H9 (cell line): ENCODE measurements at regions not wholly inside any gene's neighbourhood (a gene's known extent, or its start where the extent isn't known, plus 50 kb on each side); places are given as distances from the start of the nearest gene placed in this dataset.

Experiments
- DNase-seq: peaks from one replicate; pipeline ENCODE4 v3.0.0-alpha.2; 2017
- H2AFZ ChIP-seq: one replicate; pipeline ENCODE4 v1.6.1; 2013; ENCODE audit warnings: mild to moderate bottlenecking, low read length, control low read depth, moderate library complexity
- H2AK5ac ChIP-seq: 2 replicates; pipeline ENCODE4 v1.6.1; 2013; ENCODE audit warnings: low read length, control low read depth, mixed read lengths; ENCODE audit not compliant: insufficient read length
- H2BK120ac ChIP-seq: one replicate; pipeline ENCODE4 v1.6.1; 2013; ENCODE audit warnings: low read depth, mild to moderate bottlenecking, low read length, control low read depth, inconsistent platforms; ENCODE audit not compliant: poor library complexity, severe bottlenecking
- H2BK12ac ChIP-seq: 2 replicates; pipeline ENCODE4 v1.6.1; 2013; ENCODE audit warnings: low read length, control low read depth, mixed read lengths, low read depth; ENCODE audit not compliant: insufficient read length
- H2BK15ac ChIP-seq: 2 replicates; pipeline ENCODE4 v1.6.1; 2013; ENCODE audit warnings: low read depth, low read length, control low read depth
- H2BK20ac ChIP-seq: one replicate; pipeline ENCODE4 v1.6.1; 2013; ENCODE audit warnings: low read depth, mild to moderate bottlenecking, low read length, control low read depth, inconsistent platforms; ENCODE audit not compliant: poor library complexity, severe bottlenecking
- H2BK5ac ChIP-seq: 2 replicates; pipeline ENCODE4 v1.6.1; 2013; ENCODE audit warnings: low read length, control low read depth, mixed read lengths; ENCODE audit not compliant: insufficient read length
- H3K14ac ChIP-seq: 2 replicates; pipeline ENCODE4 v1.6.1; 2013; ENCODE audit warnings: low read length, control low read depth; ENCODE audit not compliant: insufficient read depth
- H3K18ac ChIP-seq: 2 replicates; pipeline ENCODE4 v1.6.1; 2013; ENCODE audit warnings: low read depth, mild to moderate bottlenecking, mixed read lengths, low read length, control low read depth; ENCODE audit not compliant: insufficient read length
- H3K23ac ChIP-seq: 2 replicates; pipeline ENCODE4 v1.6.1; 2013; ENCODE audit warnings: low read length, control low read depth, mixed read lengths, low read depth; ENCODE audit not compliant: insufficient read length
- H3K23me2 ChIP-seq: 2 replicates; pipeline ENCODE4 v1.6.1; 2013; ENCODE audit warnings: low read depth, mild to moderate bottlenecking, mixed read lengths, low read length, control low read depth; ENCODE audit not compliant: insufficient read length, poor library complexity, severe bottlenecking
- H3K27ac ChIP-seq: 2 replicates; pipeline ENCODE4 v1.5.1; 2013; ENCODE audit warnings: low read length, control low read depth, mixed read lengths, low read depth; ENCODE audit not compliant: insufficient read length
- H3K27me3 ChIP-seq: 2 replicates; pipeline ENCODE4 v1.6.1; 2013; ENCODE audit warnings: low read length, control low read depth, inconsistent platforms; ENCODE audit not compliant: insufficient read depth
- H3K4ac ChIP-seq: 2 replicates; pipeline ENCODE4 v1.6.1; 2013; ENCODE audit warnings: low read depth, mild to moderate bottlenecking, control low read depth, inconsistent platforms, low read length, moderate library complexity
- H3K4me1 ChIP-seq: 2 replicates; pipeline ENCODE4 v1.6.1; 2013; ENCODE audit warnings: low read length, control low read depth, inconsistent platforms; ENCODE audit not compliant: insufficient read depth
- H3K4me2 ChIP-seq: 2 replicates; pipeline ENCODE4 v1.6.1; 2013; ENCODE audit warnings: low read length, control low read depth, mixed read lengths; ENCODE audit not compliant: insufficient read length, insufficient read depth
- H3K56ac ChIP-seq: 2 replicates; pipeline ENCODE4 v1.6.1; 2013; ENCODE audit warnings: low read depth, mild to moderate bottlenecking, mixed read lengths, low read length, control low read depth; ENCODE audit not compliant: insufficient read length
- H3K79me1 ChIP-seq: 2 replicates; pipeline ENCODE4 v1.6.1; 2013; ENCODE audit warnings: low read depth, mild to moderate bottlenecking, moderate library complexity, low read length, control low read depth, inconsistent platforms; ENCODE audit not compliant: insufficient read depth, poor library complexity, severe bottlenecking
- H3K79me2 ChIP-seq: 2 replicates; pipeline ENCODE4 v1.6.1; 2013; ENCODE audit warnings: low read length, control low read depth, inconsistent platforms; ENCODE audit not compliant: insufficient read depth
- H3K9ac ChIP-seq: 2 replicates; pipeline ENCODE4 v1.6.1; 2013; ENCODE audit warnings: low read length, control low read depth, mixed read lengths; ENCODE audit not compliant: insufficient read length; ENCODE audit errors: extremely low read depth
- H3K9me3 ChIP-seq: one replicate; pipeline ENCODE4 v1.6.1; 2013; ENCODE audit warnings: low read depth, low read length, inconsistent platforms; ENCODE audit not compliant: control insufficient read depth
- H3T11ph ChIP-seq: one replicate; pipeline ENCODE4 v1.6.1; 2013; ENCODE audit warnings: mild to moderate bottlenecking, low read length, control low read depth, inconsistent platforms
- H4K20me1 ChIP-seq: one replicate; pipeline ENCODE4 v1.6.1; 2013; ENCODE audit not compliant: control insufficient read depth, insufficient read length, insufficient read depth
- H4K5ac ChIP-seq: 2 replicates; pipeline ENCODE4 v1.6.1; 2013; ENCODE audit warnings: low read depth, mild to moderate bottlenecking, mixed read lengths, low read length, control low read depth; ENCODE audit not compliant: insufficient read length
- H4K8ac ChIP-seq: replicated peaks from 2 replicates; pipeline ENCODE4 v1.6.1; 2013; ENCODE audit warnings: low read length, control low read depth, mixed read lengths, low read depth; ENCODE audit not compliant: insufficient read length
- H4K91ac ChIP-seq: 2 replicates; pipeline ENCODE4 v1.6.1; 2013; ENCODE audit warnings: low read depth, mild to moderate bottlenecking, moderate library complexity, mixed read lengths, low read length, control low read depth; ENCODE audit not compliant: insufficient read length
- H3K27ac Mint-ChIP-seq, 3 experiments: 2 replicates in 2 of 3; 3 replicates in 1 of 3; pipeline ENCODE4 v1.8.0; 2020 to 2021; ENCODE audit warnings: mixed read lengths in 3 of 3, mild to moderate bottlenecking in 1 of 3, moderate library complexity in 1 of 3
- H3K27me3 Mint-ChIP-seq: 2 replicates; pipeline ENCODE4 v1.8.0; 2021; ENCODE audit warnings: low read depth, mild to moderate bottlenecking, moderate library complexity, mixed read lengths
- H3K36me3 Mint-ChIP-seq, 3 experiments: 2 replicates in 2 of 3; 3 replicates in 1 of 3; pipeline ENCODE4 v1.8.0; 2020 to 2021; ENCODE audit warnings: low read depth in 3 of 3, mixed read lengths in 3 of 3; ENCODE audit not compliant: insufficient read depth in 1 of 3
- H3K4me1 Mint-ChIP-seq, 2 experiments: 2 replicates each; pipeline ENCODE4 v1.8.0; 2020; ENCODE audit warnings: mixed read lengths in 2 of 2
- H3K4me3 Mint-ChIP-seq, 2 experiments: 2 replicates in 1 of 2; 3 replicates in 1 of 2; pipeline ENCODE4 v1.8.0; 2020 to 2021; ENCODE audit warnings: mild to moderate bottlenecking in 2 of 2, mixed read lengths in 2 of 2, moderate library complexity in 1 of 2
- H3K9me3 Mint-ChIP-seq, 2 experiments: 2 replicates in 1 of 2; 3 replicates in 1 of 2; pipeline ENCODE4 v1.8.0; 2020; ENCODE audit warnings: mild to moderate bottlenecking in 2 of 2, mixed read lengths in 2 of 2, moderate library complexity in 1 of 2
- WGBS: extraction: QIAGEN DNeasy Blood & Tissue Kit; methylation state at CpG from one replicate; pipeline ENCODE4 v1.1.7; 2013; ENCODE audit warnings: missing lambda C conversion rate, low lambda C conversion rate, mixed read lengths; ENCODE audit not compliant: insufficient read length; ENCODE audit errors: extremely low coverage; 5-methylcytosine and 5-hydroxymethylcytosine counted together
- TF ChIP-seq, protein P1 (sequence below): fragments of 200-600 bp; sonication (generic); conservative IDR thresholded peaks from 3 replicates; pipeline ENCODE4 v1.8.0; 2021; ENCODE audit warnings: antibody characterized with exemption, mild to moderate bottlenecking

DNA sequence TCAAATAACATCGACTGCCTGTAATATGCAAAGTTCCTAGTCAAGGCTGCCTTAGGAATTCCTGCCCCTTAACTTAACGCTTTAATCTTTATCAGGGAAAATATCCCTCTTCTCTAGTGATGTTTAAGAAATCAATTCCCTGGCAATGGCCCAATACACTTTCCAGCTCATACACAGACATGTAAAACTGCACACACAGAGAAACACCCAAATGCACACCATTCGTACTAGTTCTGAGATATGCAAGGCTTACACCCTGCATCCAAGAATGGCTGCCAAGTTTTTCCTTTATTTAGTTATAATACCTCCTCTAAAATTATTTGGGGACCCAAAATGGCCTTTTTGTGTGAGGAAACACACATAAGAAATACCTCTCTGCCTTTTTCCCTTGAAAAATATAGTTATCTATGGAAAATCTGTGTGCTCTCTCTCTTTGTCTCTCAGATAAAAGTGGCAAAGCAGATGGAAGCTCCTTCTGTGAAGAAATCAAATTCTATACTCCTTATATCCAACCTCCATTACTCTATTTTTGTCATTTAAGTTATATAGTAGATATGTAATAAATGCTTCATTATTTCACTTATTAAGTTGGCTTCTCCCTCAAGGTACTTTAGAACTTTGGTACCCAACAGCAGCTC, 120.0 kb upstream of the MDM1 start:
- Histone ChIP-seq H2BK12ac (no peak overlapping the region), H4K8ac (no peak overlapping the region), H4K20me1 (no peaks in the 10 kb centered on the region), H3K27me3 (no peaks in the 10 kb centered on the region), H3K79me1 (no peaks in the 10 kb centered on the region), H2AFZ (no peak overlapping the region), H3K14ac (no peak overlapping the region), H2BK120ac (no peak overlapping the region), H2BK15ac (no peak overlapping the region), H3K27ac (no peak overlapping the region), H3K4ac (no peak overlapping the region), H2BK20ac (no peak overlapping the region), H4K5ac (no peak overlapping the region), H3T11ph (no peak overlapping the region), H4K91ac (no peak overlapping the region), H3K4me1 (peaks cover 12% of the 10 kb centered on the region; the same call in 1 of the 2 replicates), H3K23me2 (no peaks in the 10 kb centered on the region), H3K9ac (no peak overlapping the region), H3K23ac (no peak overlapping the region), H2BK5ac (no peak overlapping the region), H2AK5ac (no peak overlapping the region), H3K4me2 (no peak overlapping the region), H3K18ac (no peak overlapping the region), H3K79me2 (no peaks in the 10 kb centered on the region), H3K56ac (no peak overlapping the region), H3K9me3 (no peaks in the 10 kb centered on the region)
- no CpG with 5 or more reads among the region's 3 CpGs for whole genome bisulfite sequencing
- TF ChIP-seq, protein P1, sequence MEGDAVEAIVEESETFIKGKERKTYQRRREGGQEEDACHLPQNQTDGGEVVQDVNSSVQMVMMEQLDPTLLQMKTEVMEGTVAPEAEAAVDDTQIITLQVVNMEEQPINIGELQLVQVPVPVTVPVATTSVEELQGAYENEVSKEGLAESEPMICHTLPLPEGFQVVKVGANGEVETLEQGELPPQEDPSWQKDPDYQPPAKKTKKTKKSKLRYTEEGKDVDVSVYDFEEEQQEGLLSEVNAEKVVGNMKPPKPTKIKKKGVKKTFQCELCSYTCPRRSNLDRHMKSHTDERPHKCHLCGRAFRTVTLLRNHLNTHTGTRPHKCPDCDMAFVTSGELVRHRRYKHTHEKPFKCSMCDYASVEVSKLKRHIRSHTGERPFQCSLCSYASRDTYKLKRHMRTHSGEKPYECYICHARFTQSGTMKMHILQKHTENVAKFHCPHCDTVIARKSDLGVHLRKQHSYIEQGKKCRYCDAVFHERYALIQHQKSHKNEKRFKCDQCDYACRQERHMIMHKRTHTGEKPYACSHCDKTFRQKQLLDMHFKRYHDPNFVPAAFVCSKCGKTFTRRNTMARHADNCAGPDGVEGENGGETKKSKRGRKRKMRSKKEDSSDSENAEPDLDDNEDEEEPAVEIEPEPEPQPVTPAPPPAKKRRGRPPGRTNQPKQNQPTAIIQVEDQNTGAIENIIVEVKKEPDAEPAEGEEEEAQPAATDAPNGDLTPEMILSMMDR: no peak
- H3K27me3 Mint-ChIP-seq: no peaks in the 10 kb centered on the region
- H3K9me3 Mint-ChIP-seq: peaks cover 0 to 4% of the 10 kb centered on the region in 2 experiments; a peak in 2 of 5 replicates
- peaks cover 28 to 41% of the 10 kb centered on the region in 2 experiments for H3K4me1 Mint-ChIP-seq
- DNase-seq: no peak
- no peak overlapping the region for H3K27ac Mint-ChIP-seq
- peaks cover 0 to 4% (median 4%) of the 10 kb centered on the region in 3 experiments; a peak in 2 of 7 replicates for H3K36me3 Mint-ChIP-seq
- no peak overlapping the region for H3K4me3 Mint-ChIP-seq
